ENCODE measurements at regions not wholly inside any gene's neighbourhood (a gene's known extent, or its start where the extent isn't known, plus 50 kb on each side); places are given as distances from the start of the nearest gene placed in this dataset.

DNA sequence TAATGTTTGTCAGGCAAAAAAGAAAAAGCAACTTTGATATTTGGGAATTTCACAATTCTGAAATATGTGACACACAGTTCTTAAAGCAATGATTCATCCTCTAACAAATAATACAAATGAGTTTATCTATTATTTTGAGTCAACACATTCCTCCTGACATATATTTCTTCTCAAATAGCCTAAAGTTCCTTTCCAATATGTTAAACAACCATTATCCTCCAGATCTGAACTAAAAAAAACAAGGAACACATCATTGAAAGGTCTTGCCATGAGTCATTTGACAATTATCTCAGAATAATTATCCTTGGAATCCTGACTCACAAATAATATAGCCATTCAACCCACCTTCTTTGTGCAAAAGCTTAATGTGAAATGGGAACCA is 208.7 kb upstream of the CDIN1 start:
- no peak for DNase-seq

DNA sequence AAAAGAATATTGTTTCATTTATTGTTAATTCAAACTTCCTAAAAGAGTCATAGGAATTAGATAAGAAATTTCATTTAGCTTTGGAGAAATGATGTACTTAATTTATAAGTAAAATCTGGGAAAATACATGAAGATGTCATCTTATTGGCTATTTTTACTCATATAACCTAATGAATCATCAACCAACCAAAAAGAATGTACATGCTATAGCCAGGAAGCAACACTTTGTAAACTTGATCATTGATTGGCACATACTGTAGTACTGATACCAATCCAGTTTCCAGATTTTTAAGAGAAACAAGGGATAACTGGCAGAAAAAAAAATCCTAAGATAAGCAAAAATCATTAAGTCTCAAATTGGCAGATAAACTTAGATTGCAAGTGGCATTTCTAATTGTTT is 207.9 kb upstream of the CDIN1 start:
- no peak for DNase-seq

DNA sequence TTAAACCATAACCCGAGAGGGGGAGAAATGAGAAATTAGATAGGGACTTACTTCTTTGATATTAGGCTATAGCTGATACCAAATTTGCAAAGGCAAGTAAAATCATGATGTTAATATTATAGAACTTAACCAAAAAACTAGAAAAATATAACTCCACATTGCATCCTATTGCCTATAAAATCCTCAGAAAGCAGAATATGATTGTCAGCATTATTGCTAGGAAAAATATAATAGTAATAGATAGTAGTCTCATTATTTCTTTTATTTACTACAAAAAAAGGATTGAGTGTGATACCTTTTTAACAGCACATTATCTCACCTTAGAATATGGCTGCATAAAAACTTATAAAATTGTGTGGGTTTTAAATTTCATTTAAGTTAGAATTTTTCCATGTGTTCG is 206.5 kb upstream of the CDIN1 start:
- no peak for DNase-seq

DNA sequence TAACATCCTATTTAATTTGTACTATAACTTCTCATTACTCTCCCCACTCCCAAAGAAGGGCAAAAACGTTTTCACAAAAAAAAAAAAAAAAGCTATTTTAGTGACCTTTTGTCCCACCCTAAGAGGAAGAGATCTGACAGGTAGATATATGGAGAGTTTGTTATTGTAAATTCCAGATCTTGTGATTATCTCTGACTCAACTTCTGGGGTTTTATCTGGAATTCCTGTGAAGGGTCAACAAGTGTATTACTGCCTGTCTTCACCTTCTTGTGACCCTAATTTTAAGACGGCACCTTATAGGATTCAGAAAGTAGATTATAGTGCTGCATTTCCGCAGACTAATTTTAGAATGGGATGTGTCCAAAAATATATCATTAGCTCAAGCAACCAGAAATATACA is 205.9 kb upstream of the CDIN1 start:
- no peak for DNase-seq

DNA sequence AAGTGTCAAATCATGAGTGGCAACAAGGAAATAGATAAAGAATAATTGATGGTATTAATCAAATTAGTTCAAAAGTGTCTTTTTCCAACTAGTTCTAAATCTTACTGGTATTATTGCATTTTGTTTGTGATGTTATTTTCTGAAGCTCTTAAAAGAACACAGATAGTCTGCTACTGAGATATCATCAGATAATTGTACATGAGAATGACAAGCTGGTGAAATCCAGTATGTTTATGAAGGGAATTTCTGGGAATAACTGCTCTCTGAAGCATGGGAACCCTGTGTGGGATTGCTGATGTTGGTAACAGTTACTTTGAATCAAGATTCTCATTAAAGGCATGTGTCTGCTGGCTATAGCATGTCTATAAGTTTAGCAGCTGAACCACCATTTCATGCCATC is 190.3 kb upstream of the CDIN1 start:
- no peak for DNase-seq

DNA sequence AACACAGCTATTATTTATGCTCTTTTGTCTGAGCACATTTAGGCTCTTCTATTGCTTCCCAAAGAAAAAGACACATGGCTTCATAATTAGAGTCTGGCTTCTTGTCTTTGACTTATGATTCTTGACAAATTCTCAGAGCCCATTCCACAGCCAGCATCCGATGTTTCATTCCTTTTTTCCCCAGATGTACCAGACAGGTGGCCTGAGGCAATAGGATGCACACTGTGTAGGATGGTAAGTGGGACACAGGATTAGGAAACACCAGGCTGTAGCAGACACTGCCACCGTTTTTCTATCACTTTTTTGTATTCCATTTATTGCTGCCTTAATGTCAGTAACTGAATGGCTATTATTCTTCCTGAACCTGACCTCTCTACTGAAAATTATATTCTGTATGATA is 188.9 kb upstream of the CDIN1 start:
- DNase-seq: no peak

DNA sequence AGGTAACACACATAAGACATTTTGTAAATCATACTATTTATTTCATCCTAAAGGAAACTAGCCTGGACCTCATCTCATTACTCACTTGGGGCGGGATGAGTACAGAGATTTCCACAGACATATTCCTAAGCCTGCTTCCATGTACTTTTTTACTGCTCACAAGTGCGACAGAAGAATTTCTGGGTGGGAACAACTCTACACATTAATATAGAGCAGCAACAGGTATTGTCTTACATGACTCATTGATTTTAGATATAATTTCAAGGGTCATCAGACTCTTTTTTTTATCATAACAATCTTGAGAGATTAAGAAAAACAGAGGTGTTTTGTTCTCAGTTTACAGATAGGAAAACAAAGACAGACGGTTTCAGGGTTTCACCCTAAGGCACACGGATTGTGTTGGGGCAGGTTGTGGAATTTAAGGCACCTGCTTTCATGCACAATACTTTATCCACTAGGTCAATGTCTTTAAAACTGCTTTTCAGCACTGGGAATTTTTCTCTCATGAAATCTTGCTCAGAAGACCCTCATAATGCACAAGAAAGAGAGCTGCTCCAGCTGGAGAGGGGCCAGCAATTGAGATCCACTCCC is 186.7 kb upstream of the CDIN1 start:
- no peak for DNase-seq

DNA sequence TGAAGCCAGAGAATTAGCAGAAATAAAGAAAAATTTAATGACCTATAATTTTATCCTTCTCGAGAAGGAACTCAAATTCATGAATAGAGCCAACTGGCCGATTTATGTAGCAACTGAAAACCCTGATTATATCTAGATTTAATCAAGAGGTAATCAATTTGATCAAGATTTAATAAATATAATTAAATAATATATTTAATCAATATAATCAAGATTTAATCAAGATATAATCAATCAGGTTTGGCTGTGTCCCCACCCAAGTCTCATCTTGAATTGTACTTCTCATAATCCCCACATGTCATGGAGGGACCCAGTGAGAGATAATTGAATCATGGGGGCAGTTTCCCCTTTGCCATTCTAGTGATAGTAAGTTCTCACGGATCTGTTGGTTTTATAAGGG is 181.2 kb upstream of the CDIN1 start:
- DNase-seq: no peak

DNA sequence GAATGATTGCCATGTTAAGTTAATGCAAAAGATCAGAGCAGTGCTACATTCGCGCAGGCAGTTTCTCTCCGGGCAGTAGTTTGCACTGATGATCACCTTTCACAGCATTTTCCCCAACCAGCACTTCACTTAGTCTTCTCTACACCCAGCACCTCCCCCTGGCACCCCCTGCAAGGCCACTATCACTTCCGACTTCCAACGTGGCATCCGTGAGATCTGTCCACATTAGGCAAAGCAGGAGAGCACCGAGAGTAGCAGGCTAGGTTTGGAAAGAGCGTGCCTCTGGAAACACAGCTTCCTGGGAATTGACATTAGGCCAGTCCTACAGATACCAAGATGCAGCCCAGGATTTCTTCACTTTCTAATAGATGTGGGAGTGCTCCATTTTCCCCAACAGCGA is 180.2 kb upstream of the CDIN1 start:
- no peak for DNase-seq

DNA sequence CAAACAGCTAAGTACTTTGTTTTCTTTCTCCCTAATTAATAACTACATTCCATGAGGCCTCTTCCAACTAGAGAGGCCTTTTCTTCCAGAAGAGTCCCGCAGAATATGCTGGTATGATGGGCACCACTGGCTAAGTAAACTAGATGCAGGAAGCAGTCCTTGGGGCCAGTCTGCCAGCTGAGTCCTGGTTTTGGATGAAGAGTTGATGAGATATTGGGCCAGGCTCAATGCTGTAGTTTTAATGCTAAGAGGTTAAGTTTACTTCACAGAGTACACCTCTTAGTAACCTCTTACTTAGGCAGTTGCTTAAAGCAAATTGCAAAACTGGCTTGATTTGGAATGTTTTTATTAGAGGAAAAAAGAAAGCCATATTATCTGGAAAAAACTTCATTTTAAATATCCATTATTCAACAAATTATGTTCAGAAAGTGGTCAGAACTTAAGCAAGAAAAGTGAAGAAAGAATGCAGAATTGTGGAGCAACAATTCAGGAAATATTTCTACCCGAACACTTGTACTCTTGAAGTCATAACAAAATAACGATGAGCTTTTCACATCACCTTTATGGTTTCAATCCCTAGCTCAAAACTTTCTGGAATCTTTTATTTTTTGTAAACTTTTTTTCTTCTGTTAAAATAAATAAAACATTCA is 178.4 kb upstream of the CDIN1 start:
- DNase-seq: no peak

DNA sequence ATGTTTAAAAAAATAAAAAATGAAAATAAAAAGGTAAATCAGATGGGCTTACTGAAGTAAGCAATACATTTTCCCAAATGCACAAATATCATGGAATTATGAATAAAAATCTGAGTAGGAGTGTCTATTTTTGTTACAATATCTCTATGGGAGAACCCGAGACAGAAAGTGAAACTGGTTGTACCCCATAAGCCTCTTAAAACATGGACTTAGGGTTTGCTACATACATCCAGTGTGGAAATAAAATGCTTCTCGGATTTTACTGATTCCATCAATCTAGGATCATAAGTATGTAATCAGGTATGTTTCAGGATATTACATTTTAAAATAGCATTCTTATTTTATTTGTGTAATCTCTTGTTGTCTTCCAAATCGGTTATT is 177.8 kb upstream of the CDIN1 start:
- no peak for DNase-seq

DNA sequence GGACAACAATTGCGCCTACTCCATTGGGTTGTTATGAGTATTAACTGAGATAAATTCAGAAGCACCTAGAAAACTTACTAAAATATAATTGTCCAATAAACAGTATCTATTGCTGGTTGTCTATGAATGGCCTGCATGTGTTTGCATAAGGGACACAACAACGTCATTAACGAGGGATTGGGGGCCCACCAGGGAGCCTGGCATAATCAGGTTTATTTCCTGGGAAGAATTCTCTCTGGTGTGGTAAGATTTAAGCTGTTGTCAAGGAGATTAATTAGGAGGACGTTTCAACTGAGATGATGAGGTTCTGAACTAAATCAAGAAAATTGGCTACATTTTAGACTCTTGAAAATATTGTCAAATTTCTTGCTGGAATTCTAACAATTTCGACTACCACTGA is 176.1 kb upstream of the CDIN1 start:
- DNase-seq: no peak

DNA sequence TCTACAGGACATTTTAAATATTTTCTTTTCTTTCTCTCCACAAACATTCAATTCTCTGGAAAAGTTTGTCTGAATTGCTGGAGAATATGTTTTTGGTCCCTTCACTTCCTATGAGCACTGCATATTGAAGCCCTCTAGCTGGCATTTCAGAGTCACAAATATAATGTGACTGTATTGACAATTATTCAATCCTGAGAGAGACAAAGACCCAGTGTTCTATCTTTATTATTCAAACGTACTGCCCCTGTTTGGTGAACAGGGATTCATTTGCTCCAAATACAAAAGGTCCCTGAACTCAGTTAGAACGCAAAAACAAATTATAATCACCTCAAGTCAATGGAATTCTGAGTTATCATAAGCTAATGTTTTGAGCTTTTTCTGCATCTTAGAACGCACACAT is 173.1 kb upstream of the CDIN1 start:
- DNase-seq: no peak

DNA sequence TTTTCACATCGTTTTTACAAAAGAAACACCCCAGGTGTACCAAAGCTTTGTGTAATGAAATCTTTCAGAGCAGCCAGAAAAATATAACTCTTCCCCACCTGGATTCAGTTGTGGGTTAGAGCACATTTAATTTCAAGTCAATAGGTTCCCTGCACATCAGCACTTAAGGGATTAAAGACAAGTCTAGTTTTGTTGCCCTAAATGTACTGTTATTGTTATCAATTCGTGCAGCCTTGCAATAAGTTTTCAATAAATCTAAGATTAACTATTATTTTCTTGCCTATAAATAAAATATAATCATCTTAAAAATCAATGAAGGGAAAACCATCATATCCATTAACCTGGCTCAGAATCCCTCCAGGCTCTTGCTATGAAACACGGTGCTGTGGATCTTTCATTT is 172.5 kb upstream of the CDIN1 start:
- no peak for DNase-seq

DNA sequence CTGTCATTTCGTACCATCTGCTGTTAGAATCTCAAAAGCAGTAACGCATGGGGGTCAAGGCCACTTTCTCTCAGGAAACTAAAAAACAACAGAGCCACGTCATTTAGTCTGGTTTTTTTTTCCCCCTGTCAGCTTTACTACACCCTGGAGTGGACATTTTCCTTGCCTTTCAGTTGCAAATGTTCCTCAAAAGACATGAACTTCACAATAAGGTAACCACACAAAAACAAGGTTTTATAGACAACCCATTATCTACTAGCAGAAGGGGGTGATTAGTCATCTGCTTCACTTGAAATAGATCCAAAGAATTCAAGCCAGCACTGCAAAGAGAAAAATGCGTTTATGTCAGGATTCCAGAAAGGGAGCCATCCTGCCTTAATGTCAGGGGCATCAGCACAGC is 171.8 kb upstream of the CDIN1 start:
- DNase-seq: peak; percentile 78

DNA sequence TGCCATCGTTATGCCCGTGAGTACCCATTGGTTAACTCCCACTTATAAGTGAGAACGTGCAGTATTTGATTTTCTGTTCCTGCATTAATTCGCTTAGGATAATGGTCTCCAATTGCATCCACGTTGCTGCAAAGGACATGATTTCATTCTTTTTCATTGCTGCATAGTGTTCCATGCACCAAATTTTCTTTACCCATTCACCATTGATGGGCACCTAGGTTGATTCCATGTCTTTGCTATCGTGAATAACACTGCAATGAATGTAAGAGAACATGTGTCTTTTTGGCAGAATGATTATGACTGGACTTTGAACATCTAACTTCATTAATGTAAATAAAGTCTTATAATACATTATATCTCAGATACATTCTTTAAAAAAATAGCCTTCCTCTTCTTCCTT is 169.6 kb upstream of the CDIN1 start:
- DNase-seq: no peak

DNA sequence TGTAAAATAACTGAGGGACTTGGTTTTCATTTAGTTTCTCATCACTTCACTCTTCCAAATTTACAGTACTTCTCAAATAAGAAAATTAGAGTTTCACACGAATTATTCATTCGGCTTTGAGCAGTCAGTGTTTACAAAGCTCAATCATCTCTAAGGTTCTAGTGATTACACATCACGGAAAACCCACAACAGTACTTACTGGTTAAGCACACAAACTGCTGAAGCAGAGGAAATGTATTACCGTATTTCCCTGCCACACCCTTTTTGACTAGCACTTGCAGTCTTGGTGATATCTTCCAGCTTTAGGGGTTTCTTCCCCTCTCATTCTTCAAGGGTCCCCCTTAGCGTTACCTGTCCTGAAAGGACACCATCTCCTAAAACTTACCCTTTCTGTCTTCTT is 164.8 kb upstream of the CDIN1 start:
- DNase-seq: no peak

DNA sequence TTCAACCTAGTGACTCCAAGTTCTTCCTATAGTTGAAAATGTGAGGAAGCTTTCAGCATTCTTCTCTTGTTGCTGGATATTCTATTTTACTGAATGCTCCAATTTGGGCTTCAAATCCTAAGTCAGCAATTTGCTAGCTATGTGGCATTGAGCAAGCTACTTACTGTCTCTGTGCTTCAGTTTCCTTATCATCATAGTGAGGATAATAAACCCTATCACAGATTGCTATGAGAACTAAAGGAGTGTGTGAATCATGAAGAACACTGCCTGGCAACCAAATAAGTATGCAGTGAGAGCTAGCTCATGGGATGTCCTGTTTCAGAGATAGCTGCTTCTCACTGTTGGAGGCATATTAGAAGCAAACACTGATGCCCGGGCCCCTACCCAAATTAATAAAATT is 163.8 kb upstream of the CDIN1 start:
- DNase-seq: no peak

DNA sequence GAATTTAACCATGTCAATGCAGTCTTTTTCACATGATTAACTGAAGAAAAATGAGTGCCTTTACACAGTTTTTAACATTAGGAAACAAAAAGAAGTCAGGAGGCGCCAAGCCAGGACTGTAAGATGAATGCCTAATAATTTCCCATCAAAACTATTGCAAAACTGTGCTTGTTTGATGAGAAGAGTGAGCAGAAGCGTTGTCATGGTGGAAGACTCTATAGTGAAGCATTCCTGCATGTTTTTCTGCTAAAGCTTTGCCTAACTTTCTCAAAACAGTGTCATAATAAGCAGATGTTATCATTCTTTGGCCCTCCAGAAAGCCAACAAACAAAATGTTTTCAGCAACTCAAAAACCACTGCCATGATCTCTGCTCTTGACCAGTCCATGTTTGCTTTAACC is 156.8 kb upstream of the CDIN1 start:
- no peak for DNase-seq

DNA sequence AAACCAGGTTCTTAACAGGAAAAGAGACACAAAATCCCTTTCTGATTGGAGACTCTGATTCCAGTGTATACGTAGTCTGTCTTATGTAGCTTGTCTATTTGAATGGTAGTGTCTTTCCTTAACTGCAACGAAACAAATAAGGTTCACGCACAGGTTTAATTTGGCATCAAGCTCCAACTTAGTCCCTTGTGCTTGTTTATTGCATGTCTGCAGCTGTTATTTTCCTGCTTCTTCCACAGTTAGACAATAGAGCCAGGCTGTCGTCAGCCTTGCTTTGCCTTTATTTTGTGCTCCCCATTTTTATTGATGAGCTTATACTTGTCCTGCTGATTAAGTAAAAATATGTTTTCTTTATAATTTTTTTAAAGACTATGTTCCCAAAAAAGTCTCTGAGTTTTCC is 152.7 kb upstream of the CDIN1 start:
- DNase-seq: no peak

DNA sequence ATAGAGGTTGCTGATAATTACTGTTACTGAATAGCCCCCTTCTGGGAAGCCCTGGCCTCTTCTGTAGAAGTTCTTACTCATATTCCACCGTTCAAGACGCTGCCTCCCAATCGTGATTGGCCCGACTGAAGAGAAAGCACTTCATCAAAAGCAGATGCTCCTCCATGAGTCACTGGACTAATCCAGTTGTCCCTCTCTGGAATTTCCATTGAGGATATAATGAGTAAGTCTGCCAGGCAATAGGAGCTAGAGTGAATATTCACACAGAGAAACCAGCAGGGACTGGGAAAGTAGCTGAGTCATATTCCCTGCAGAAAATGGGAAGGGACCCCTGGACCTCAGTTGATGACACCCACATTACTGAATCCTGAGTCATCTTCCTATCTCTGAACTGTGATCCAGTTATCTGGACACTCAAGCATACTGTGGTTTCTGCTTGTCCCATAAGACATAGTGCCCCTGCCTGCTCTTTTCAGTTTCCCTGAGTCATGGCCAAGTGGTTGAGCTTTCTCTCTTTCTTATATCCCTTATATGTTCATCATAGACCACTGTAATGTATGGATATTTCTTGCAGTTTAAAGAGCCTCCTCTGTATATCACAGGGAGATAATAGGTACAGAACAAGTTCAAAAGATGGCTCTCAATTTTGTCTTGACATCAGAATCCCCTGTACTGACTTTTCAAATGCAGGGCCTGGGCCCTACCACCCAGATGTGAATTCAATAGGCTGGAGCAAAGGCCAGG is 151.2 kb upstream of the CDIN1 start:
- no peak for DNase-seq

DNA sequence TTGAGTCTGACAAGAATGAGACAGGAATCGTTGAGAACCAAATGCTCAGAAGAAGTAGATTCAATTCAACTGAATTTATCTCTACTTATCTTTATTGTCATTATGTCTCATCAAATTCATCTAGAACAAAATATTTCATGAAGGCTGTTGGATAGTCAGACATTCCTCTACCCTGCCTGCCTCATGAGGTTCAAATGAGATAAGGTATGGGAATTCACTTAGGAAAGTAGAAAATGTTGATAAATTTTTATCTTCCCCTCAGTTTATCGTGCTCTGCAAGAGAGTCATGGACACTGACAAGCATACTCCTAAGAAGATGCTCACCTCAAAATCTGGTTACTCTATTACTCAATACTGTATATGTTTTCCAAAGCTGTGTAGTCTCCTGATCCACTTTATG is 149.7 kb upstream of the CDIN1 start:
- no peak for DNase-seq

DNA sequence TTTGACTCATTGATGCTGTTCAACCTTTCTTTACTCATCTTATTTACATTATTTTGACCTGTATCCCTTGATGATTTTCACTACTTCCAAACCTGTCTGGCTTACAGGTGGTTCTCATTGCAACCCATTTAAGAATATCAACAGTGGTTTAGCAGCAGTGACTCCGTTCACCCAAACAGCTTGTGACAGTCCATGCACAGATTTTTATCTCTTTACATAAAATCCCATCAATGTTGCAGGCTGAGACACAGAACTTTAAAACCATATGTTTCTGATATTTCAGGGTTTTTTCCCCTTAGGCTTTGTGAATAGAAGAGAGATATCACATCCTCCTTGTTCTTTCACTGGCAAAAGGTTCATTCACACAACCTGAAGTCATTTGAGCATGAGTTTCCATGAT is 149.1 kb upstream of the CDIN1 start:
- DNase-seq: no peak

DNA sequence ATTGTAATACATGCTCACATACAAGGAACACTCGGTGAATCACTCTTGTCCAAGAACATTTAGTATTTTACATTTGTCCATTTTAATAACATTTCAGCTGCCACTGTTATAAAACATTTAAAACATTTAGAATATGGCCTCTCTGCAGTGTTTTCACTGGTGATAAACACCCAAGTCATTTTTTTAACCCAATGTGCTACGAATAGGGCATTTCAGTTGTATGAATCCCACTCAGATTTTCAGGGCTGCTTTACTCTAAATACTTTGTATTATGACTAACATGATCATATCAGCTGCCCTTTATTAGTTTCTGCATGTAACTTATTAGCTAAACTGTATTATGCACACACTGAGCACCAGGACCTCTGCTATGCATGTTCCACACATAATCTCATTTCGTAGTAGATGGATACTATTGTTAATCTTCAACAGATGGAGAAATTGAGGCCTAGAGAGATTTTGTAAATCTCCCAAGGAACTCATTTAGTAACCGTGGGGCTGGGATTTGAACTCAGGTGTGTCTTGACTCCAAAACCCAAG is 148.6 kb upstream of the CDIN1 start:
- no peak for DNase-seq

DNA sequence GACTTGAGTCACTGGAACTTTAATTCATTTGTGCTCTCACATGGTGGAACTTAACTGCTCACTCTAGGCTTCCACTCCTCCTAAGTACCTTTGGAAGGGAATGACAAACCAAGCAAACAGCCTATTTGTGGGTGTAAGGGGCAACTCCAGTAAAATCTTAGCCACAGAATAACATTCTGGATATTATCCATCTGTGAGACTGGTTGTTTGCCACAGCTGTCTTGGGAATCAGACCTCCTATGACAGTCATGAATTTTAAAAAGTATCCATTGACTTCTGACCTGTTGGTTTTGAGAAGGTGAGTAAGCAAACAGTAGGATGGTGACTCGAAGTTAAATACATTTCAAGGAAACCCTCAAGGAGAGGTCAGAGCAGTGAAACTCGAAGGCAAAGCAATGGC is 147.3 kb upstream of the CDIN1 start:
- no peak for DNase-seq

All from NCI-H1694 (cell line).